HT-29 (cell line): ENCODE measurements at regions not wholly inside any gene's neighbourhood (a gene's known extent, or its start where the extent isn't known, plus 50 kb on each side); places are given as distances from the start of the nearest gene placed in this dataset.
"Not testable (repeated sequence)": the region's sequence is repeated elsewhere in the genome, so short reads cannot be mapped to it uniquely, and the experiment has no call there.

Source experiments
- DNase-seq: peaks from one replicate; pipeline ENCODE4 v3.0.0-alpha.2; 2015; ENCODE audit warnings: low spot score

DNA sequence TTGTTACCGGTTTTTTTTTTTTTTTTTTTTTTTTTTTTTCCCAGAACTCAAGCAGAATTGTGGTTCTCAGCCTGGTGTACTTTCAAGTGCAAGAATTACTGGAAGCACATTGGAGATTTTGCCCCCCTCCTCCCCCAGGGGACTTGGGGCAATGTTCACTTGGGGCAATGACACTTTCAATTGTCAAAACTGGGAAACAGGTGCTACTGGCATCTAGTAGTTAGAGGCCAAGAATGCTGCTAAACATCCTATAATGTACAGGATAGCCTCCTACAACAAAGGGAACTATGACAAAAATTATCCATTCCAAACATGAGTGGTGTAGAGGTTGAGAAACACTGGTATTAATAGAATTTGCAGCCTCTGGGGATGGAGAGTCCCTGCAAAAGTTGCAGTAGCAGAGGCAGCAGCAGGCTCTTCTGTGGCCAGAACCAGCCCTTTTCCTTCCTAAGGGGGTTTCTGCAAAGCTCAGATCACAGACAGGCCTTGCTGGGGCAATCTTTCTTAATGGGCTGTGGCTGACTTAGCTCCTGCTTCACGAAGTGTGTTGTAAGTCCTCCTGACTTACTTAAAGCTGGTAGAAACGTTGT lies 144.3 kb upstream of the MRPS22 start:
- no peak for DNase-seq

DNA sequence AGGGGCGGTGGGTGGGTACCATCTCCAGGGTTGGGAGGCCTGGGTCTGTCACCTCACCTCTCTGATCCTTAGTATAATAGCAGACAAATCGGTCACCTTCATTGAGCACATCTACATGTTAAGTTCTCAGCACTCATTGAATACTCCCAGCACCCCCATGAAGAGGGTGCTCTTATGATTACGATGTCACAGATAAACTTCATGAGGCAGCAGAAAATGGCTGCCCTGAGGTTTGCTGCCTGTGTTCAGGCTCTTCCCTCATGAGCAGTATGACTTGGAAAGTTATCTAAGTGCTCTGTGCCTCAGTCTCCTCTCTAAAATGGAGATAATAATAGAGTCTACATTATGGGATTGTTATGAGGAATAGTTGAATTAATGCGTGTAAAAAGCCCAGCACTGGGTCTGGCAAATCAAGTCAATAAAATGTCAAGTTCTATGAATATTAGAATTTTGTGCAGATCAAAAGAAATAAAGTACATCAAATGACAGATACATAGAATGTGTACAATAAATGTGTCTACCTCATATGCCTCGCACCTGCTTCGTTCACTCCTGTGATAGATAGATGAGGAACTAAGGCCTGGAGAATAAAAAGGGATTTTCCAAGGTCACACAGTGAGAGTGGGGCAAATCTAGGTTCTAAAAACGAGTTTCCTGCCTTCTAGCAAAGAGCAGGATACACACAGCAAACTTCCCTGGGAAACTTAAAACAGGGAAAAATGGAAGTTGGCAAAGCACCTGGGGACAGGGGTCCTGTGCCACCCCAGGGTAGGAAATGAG lies 142.2 kb upstream of the MRPS22 start:
- no peak for DNase-seq

DNA sequence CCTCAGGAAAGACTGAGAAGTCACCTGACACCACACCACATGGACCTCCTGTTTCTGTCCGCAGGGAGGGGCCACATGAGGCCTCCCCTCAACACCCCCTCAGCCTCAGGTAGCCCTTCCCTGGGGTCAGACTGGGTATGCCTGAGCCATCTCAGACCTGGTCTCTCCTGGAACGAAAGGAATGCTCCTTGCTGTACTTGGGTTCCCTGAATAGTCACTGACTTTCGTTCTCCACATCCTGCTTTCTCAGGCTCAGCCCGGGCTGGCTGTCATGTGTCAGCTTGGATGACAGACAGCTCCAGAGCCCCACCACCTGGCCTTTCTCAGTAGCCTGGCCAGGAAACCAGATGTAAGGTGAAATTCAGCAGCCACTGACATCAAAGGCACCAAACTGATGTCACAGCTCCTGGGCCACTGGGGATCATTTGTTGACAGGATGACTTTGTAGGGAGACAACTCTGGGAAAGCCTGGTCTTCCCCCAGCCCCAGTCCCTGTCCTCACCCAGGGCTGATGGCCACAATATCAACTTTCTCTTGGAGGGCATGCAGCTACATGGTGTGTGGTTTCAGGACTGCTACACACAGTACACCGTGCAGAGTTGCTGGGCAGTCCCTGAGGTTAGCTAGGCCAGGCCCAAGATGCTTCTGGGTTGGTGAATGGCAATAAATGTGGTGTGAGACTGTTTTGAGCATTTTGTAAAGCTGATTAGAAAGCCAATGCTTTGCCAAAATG lies 141.4 kb upstream of the MRPS22 start:
- DNase-seq = peak; percentile 75

DNA sequence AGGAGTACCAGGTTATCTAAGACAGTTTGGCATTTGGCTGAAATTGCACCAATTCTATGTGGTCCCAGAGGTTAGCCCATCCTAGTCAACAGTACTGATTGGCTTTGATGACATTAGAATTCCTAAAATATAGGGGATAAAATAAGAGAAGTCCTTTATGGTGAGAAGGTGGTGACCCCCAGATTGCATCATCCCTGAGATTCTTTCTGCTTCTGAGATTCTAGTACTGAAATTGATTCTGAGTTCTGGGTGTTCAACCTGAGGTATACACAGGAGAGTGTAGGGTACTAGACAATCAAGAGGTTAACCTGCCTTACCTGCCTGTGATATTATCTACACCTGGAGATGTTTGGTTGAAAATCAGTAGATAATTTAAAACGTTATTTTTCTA lies 140.9 kb upstream of the MRPS22 start:
- no peak for DNase-seq

DNA sequence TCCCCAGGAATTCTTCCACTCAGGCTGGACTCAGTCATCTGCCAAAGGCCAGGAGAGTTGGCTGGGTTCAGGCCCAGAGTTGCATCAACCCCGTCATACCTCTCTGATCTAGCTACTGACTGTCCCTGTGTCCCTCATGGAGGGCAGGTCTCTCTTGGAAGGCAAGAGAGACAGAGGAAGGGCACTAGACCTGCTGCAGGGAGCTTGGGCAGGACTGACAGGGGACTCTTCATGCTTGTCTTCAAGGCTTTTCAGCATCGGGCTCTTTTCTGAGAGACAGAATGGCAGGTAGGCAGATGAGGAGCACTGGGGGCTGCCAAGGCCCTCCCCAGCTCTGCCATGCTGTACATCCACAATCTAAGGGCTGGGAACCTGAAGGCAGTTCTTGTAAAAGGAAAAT lies 140.1 kb upstream of the MRPS22 start:
- no peak for DNase-seq

DNA sequence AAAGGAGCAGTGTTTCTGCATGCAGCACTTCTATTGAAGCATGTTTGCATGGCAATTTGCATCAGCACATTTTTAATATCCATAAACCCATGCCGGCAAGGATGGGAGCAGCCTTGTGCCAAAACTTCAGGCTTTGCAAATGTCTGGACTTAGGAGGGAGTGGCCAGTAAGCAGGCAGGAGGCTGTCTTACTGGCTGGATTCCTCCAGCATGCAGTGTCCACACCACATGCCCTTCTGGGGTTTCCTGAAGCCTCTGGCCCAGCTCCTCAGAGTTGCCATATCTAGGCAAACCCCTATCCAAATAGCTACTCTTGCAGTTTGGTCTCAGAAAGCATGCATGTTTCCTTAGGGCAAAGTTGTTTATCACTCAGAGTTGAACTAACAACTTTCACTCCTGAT lies 139.1 kb upstream of the MRPS22 start:
- DNase-seq = no peak

DNA sequence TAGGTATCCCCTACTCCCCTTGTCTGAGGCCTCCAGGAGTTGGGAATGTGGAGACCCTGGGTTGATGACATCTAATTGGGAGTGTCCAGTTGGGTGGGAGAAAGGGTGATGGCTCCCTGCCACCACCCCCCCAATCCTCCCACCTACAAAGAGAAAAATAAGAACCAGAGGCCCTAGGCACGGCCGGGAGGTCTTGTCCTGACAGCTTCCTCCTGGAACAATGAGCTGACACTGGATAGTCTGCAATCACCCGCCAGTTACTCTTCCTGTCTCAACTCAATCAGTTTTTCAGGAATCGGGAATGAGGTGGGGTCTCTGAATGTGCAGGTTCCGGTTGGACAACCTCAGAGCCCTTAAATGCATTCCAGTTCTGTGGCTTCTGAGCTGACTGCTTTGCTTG lies 129.9 kb upstream of the MRPS22 start:
- no peak for DNase-seq

DNA sequence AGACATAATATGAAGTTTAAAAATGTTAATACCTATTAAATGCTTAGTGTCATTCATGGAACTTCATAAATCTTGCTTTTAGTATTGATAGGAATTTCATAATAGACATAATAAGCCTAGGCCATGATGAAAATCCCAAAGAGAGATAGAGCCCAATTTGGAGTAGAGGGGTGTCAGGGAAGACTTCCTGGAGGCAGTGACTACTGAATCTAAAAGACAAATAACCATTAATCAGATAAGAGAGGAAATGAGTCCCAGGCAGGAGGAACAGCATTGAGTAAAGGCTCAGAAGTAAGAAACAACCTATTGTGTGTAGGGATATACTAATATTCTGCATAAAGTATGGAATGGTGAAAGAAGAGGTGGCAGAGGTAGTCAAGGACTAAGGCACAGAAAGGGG lies 126.9 kb upstream of the MRPS22 start:
- DNase-seq = no peak

DNA sequence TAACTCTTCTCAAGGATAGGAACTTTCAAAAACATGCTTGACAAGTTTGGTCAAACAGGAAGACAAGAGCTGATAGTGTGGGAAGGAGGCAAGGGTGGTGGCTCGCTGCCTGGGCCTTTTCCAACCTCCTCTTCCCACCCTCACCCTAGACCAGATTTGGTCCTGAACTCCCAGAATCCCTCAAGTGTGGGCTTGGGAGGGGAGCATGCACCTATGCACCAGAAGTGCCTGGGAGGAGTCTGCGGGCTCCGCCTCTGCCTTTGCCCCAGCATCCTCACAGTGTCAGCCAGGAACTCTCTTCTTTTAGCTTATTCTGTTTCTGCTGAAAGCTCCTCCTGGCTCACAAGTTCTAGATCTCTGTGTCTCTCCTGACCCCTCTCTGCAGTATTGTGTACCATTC lies 126.2 kb upstream of the MRPS22 start:
- peak; percentile 22 for DNase-seq

DNA sequence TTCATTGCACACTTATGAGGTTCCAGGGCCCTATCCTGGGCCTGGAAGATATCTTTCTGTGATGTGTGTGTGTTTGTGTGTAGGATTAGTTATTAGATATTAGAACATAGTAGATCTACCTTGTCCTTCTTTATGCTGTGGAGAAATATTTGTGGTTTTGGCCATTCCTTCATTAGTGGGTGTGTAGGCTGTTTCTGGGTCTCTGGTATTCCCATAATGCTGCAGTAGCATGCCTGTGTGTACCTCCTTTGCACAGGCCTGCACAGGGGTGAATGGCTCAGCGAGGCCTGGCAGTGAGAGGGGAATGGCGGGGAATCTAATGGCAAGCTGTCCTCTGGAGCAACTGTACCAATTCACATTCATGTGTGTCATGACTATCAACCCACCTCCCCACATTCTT lies 125.8 kb upstream of the MRPS22 start:
- peak; percentile 12 for DNase-seq

DNA sequence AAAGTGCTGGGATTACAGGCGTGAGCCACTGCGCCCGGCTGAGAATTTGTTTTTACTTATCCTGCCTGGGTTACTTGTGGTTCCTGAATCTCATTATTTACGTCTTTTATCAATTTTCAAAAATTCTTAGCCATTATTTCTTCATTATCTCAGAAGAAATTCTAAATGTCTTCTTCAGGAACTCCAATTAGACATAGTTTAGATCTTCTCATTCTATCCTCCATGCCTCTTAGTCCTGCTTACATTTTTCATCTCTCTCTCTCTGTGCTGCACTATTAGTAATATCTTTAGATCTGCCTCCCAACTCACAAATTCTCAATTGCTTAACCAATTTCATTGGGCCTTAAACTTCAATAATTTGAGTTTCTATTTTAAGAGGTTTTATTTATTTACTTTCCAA lies 124.4 kb upstream of the MRPS22 start:
- DNase-seq = no peak

DNA sequence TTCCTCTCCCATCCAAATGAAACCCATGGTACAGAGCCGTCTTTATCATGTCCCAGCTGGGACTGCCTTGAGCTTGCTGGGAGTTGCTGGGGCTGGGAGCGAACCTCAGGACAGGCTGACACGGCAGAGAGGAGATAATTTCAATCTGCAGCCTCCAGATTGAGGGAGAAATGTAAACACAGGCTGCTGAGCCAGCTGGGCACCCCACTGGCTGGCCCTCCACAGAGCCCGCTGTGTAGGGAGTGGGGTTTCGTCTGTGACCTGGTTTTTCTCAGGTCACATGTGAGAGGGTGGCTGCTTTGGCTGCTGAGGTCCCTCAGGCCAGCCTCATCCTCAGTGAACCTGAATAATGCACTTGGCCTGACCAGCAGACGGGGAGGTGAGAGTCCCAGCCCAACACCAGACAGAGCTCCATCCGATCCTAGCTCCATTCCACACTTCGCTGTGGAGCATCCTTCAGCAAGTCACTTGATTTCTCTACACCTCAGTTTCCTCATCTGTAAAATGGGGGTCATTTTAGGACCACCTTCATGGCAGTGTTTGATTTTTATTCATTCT lies 121.6 kb upstream of the MRPS22 start:
- DNase-seq = no peak

DNA sequence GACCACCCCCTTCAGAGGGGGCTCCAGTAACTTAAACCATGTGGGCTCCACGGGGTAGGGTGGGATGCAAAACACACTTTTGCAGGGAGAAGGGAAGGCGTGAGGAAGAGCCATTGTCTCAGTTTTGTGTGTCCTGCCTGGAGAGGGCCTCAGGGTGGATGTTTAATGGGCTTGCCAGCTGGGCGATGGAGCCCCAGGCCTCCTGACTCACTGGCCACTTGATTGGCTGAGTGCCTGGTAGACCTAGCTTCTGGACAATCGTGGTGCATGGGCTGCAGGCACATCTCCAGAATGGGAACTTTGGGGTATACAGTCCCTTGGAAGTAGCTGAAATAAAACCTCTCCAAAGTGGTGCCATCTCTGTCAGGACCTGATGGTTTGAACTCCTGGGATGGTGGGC lies 118.3 kb upstream of the MRPS22 start:
- no peak for DNase-seq

DNA sequence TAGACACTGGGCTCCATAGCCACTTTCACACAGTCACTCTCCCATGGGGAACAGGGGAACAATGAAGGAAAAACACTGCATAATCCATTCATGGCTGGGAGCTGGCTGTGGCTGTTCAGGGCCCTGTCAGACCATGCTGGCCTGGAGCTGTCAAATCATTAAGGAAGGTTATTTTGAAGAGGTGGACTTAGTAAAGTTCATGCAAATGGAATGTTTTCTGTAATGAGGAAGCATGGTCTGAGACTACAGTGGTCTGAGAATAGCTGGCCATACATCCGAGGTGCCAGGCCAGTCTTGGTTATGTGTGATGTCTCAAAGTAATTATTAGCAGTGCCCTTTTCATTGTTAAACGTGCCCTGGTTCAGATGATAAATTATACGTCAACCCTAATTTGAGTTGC lies 117.1 kb upstream of the MRPS22 start:
- DNase-seq = no peak

DNA sequence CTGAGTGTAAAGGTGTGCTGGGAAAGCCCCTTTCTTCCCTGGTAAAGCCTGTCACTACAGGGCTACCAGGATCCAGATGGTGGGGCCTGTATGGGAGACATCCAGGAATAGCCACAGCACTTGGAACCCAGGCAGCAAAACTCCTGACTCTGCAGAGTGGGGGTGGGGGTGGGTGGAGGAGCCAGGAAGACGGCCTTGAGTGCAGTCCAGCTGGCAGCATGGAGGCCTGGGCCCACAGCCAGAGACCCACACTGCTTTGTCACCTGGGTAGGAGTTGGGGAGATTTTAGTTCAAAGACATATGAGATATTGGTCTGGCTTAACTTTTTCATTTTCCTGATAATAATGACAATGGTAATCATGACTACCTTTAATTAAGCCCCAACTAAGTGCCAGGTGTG lies 116.7 kb upstream of the MRPS22 start:
- DNase-seq = no peak

DNA sequence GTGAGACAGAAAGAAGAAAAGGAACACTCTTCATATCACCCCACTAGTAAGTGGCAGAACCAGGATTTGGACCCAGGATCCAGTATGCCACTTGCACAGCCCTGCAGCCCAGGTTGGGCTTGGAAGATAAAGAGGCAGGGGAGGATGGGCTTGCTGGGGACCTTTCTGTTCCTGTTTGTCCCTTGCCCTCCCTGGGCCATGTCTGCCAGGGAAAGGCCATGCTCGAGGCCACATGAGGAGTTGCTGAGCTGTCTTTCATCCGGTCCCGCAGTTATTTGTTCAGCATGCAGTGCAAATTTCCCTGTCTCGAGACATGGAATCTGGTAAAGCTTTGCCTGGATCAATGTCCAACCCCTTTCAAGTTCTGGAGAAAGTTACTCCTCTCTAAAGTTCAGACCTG lies 116.0 kb upstream of the MRPS22 start:
- no peak for DNase-seq

DNA sequence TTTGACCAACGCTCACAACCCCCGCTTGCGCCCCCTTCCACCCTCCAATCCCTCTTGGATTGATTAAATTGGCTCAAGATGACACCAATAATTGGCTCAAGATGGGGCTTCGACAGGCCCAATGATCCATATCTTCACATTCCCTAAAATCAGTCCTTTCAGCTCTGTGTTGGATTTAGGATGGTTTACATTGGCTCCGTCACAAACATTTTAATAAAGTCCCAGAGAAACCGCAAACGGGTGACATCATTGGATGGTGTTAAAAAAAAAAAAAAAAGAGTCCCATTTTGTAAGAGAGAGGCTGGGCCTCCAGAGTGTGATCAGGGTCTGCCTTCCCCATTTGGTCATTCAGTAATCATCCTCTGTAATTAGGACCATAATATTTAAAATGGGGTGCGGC lies 113.4 kb upstream of the MRPS22 start:
- DNase-seq = no peak

DNA sequence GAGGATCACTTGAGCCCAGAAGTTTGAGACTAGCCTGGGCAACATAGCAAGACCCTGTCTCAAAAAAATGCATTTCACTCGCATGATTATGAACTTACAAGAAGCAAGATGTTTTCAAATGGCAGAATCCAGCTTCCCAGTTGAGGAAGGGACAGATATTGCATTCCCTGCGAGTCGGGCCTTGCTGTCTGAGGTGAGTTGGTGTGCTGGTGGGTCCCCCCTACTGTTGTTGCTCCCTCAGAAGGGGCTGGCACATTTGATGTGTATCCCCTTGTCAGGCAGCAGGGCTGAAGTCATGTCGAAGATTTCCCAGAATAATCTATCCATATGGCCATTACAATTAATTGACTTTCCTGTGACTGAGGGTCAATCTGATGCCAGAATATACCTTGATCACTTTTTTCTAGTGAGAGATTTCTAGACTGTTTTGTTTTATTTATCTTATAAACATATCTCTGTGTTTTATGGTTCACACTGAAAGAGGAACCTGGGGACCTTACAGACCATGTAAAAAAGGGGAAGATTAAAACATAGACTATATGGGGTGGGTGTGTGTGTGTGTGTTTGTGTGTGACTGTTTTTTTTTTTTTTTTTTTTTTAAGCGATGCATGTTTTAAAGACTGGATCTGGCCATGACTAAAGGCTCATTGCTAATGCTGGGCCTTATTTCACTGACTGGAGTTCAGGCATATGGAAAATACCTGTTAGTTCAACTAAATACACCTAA lies 112.1 kb upstream of the MRPS22 start:
- no peak for DNase-seq

DNA sequence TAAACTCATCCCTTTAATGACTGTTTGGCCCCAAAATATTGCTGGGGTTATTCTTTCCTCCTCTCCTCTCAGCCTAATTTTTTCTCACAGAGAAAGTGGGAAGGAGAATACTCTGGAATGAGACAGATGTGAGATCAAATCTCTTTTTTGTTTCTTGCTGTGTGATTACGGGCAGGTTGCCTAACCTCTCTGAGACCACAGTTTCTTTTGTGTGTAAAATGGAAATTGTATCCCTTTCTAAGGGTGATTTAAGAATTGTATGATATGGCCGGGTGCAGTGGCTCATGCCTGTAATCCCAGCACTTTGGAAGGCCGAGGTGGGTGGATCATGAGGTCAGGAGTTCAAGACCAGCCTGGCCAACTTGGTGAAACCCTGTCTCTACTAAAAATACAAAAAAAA lies 111.5 kb upstream of the MRPS22 start:
- not testable (repeated sequence) for DNase-seq

DNA sequence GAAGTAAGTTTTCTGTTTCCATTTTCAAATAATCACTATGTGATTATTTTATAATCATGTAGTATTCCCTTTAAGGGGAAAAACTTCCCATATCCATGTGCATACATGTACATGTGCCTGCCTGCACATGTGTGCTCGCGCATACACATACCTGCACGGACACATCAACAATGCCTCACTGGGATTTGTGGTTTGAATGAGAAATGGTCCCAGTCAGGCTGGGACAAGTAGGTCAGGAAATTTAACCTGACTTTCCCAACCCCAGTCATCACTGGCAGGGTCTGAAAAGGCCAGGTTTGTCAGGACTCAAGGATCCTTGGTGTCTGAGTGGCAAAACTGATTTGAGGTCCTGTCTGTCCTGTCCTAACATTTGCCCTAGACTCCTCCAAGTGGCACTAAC lies 109.3 kb upstream of the MRPS22 start:
- DNase-seq = no peak

DNA sequence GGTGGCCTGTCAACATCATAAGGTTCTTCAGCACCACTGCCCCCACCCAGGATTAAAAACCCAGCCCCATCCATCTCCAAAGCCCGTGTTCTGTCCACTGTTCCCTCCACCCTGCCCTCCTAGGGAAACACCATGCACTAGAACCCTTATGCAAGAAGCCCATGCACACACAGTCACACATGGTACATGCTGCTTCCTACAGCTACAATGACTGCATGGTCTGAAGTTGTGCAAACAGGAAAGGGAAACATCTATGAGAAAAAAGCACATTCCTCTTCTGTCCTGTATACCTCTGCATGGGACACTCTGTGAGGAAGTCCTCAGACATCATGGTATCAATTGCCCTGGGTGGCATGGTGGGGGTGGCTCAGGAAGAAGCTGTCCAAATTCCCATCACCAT lies 108.6 kb upstream of the MRPS22 start:
- DNase-seq = no peak

DNA sequence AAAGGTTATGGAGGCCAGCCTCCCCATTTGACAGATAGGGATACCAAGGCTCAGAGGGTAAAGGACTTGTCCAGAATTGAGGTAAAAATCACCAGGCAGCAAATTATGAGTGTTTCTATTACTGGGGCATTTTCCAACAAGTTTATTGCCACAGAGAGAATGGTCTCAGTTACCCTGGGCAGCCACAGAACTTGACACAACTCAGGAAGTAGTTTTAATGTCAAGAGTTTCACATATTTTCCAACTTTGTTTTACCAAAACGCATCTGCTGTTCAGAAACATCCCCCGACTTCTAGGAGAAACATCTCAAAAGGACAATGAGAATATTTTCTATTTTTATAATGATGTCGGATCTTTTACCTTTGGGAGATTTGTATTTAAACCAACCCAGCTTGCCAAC lies 107.5 kb upstream of the MRPS22 start:
- DNase-seq = no peak
